ENCODE measurements at regions not wholly inside any gene's neighbourhood (a gene's known extent, or its start where the extent isn't known, plus 50 kb on each side); places are given as distances from the start of the nearest gene placed in this dataset.

DNA sequence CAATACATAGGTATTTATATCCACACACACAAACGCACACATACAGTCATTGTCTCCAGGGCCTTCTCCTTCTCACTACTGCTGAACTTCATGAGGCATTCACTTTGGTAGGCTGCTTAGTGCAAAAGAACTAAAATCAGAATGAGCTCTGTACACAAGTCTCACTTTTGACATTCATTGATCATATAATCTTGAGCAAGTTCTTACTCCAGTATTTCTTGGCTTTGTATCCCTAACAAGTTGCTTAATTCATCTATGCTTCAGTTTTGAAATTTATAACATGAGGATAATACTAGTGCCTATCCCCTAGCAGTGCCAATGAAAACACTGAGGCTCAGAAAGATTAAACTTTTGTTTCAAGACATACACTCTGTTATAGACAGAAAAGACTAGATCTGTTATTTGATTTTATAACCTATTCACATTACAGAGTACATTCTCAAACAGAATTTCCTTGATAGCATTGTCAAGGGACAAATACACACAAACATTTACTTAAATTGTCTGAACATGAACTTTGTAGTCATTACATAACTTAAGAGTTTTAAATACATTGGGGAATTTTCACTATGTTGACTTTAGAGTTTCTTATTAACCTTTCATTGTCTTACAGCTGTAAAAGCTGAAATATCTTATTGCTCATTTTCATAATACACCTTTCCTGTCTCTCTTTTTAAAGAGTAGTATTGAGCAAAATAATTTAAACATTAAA, 55.0 kb upstream of the SI start:
- peak; percentile 32 for DNase-seq (ENCODE audit: low spot score)

DNA sequence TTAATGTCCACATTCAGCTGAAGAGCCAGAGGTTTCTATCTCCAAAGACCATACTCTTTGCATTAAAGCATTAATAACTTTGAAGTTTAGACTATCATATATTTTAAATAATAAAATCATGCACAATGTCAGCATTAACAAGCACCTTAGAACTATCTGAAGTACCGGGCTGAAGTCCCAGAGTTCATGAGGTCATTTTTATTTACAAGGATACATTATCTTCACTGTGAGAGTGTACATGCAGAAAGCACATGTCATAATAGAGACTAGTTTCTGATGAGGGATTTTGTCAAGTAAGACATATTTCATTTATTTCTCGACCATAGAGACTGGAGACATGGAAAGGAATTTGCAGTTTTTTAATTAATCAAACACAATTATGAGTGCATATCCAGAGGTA, 52.4 kb upstream of the SI start:
- DNase-seq (ENCODE audit: low spot score), result no peak

DNA sequence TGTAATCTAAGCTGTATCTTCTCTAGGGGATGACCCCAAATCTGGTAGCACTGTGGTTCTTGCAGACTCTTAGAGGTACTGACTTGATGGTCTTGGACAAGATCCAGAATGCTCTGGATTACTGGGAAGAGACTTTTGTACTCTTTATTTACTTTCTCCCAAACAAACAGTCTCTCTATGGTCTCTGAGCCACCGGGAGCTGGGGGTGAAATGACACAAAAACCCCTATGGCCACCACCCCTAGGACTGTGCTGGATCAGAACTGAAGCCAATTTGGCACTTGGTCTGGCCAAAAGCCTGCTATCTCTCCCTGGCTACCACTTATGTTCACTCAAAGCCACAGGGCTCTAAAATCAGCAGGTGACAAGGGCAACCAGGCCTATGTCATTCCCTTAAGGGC, 50.2 kb upstream of the SI start:
- no peak for DNase-seq (ENCODE audit: low spot score)

Measured in HT-29 (cell line).